ENCODE measurements at regions not wholly inside any gene's neighbourhood (a gene's known extent, or its start where the extent isn't known, plus 50 kb on each side); places are given as distances from the start of the nearest gene placed in this dataset.

- TF ChIP-seq CTCF (IDR thresholded peaks at IDR 0.05) (no peak), POLR2A (IDR thresholded peaks at IDR 0.05) (no peak), POLR2AphosphoS5 (IDR thresholded peaks at IDR 0.05) (no peak)
Observed at GRCh38 chr1:80645621-80646020, 1155.1 kb upstream of the ADGRL2 start.

Measured in breast epithelium (tissue), 3 donors.